GM23338 (cell line): ENCODE measurements at regions not wholly inside any gene's neighbourhood (a gene's known extent, or its start where the extent isn't known, plus 50 kb on each side); places are given as distances from the start of the nearest gene placed in this dataset.
A peak's percentile ranks its signal among the peaks of the same experiment; 100 is the strongest.

Source experiments
- ATAC-seq: fragments of 200-7000 bp; cut with Tn5 transposase; 3 replicates; pipeline ENCODE4 v1.9.1; 2020
- DNase-seq: peaks from one replicate; pipeline ENCODE4 v3.0.0-alpha.2; 2015; ENCODE audit warnings: low spot score
- H2AFZ ChIP-seq: fragments of 200-600 bp; sonication (generic); 2 replicates; pipeline ENCODE4 v1.8.0; 2016; ENCODE audit warnings: antibody characterized with exemption, mild to moderate bottlenecking, moderate library complexity
- H3F3A ChIP-seq: fragments of 200-600 bp; sonication (generic); replicated peaks from 2 replicates; pipeline ENCODE4 v1.8.0; 2017; ENCODE audit warnings: antibody characterized with exemption, mixed run types, low read depth
- H3K27ac ChIP-seq: fragments of 200-600 bp; sonication (generic); 2 replicates; pipeline ENCODE4 v1.6.1; 2016; ENCODE audit warnings: low read depth
- H3K27me3 ChIP-seq: fragments of 200-600 bp; sonication (generic); 2 replicates; pipeline ENCODE4 v1.8.0; 2016; ENCODE audit warnings: mild to moderate bottlenecking, mixed run types, moderate library complexity; ENCODE audit not compliant: insufficient read depth
- H3K36me3 ChIP-seq: fragments of 200-600 bp; sonication (generic); 2 replicates; pipeline ENCODE4 v1.8.0; 2016; ENCODE audit warnings: mild to moderate bottlenecking; ENCODE audit not compliant: insufficient read depth
- H3K4me1 ChIP-seq: fragments of 200-600 bp; sonication (generic); 2 replicates; pipeline ENCODE4 v1.8.0; 2016; ENCODE audit warnings: mild to moderate bottlenecking, moderate library complexity; ENCODE audit not compliant: insufficient read depth
- H3K4me2 ChIP-seq: fragments of 200-600 bp; sonication (generic); 2 replicates; pipeline ENCODE4 v1.7.1; 2017; ENCODE audit warnings: mixed run types
- H3K4me3 ChIP-seq: fragments of 200-600 bp; sonication (generic); 2 replicates; pipeline ENCODE4 v1.6.1; 2016; ENCODE audit warnings: mixed run types
- H3K79me2 ChIP-seq: fragments of 200-600 bp; sonication (generic); replicated peaks from 2 replicates; pipeline ENCODE4 v1.8.0; 2017; ENCODE audit warnings: mild to moderate bottlenecking; ENCODE audit not compliant: insufficient read depth
- H3K9me2 ChIP-seq: fragments of 200-600 bp; sonication (generic); 2 replicates; pipeline ENCODE4 v1.8.0; 2017; ENCODE audit not compliant: insufficient read depth
- H4K20me1 ChIP-seq: fragments of 200-600 bp; sonication (generic); replicated peaks from 2 replicates; pipeline ENCODE4 v1.8.0; 2017; ENCODE audit warnings: mild to moderate bottlenecking; ENCODE audit not compliant: insufficient read depth
- H3K27ac Mint-ChIP-seq: 2 replicates; pipeline ENCODE4 v1.8.0; 2020; ENCODE audit warnings: inconsistent platforms, mild to moderate bottlenecking, moderate library complexity, mixed read lengths
- H3K27me3 Mint-ChIP-seq: 3 replicates; pipeline ENCODE4 v1.8.0; 2022; ENCODE audit warnings: low read depth, mild to moderate bottlenecking, moderate library complexity, mixed read lengths, inconsistent platforms; ENCODE audit not compliant: insufficient read depth, poor library complexity
- H3K36me3 Mint-ChIP-seq: 3 replicates; pipeline ENCODE4 v1.8.0; 2021; ENCODE audit warnings: low read depth, mild to moderate bottlenecking, inconsistent platforms, moderate library complexity, mixed read lengths
- H3K4me1 Mint-ChIP-seq: 3 replicates; pipeline ENCODE4 v1.8.0; 2020; ENCODE audit warnings: mild to moderate bottlenecking, inconsistent platforms, mixed read lengths
- H3K4me3 Mint-ChIP-seq: 3 replicates; pipeline ENCODE4 v1.8.0; 2021; ENCODE audit warnings: moderate library complexity, mild to moderate bottlenecking, inconsistent platforms, mixed read lengths
- H3K9me3 Mint-ChIP-seq: 3 replicates; pipeline ENCODE4 v1.8.0; 2020; ENCODE audit warnings: moderate library complexity, mild to moderate bottlenecking, inconsistent platforms, mixed read lengths
- CREB1 ChIP-seq: fragments of 250-450 bp; sonication (Bioruptor Pico); IDR thresholded peaks from 2 replicates; pipeline ENCODE4 v1.5.0; 2020; ENCODE audit warnings: low read depth, mild to moderate bottlenecking, moderate library complexity
- CTCF ChIP-seq, 2 experiments: fragments of 200-600 bp in 1 of 2; sonication (generic) in 1 of 2; conservative IDR thresholded peaks; 2 replicates each; pipeline versions ENCODE4 v1.5.1 to v1.6.1; 2016 to 2017; ENCODE audit warnings: antibody characterized with exemption in 2 of 2, low read depth in 2 of 2, mild to moderate bottlenecking in 2 of 2, moderate library complexity in 1 of 2
- EZH2 ChIP-seq: fragments of 200-600 bp; sonication (generic); IDR thresholded peaks from one replicate; pipeline ENCODE4 v1.8.0; 2017; ENCODE audit warnings: antibody characterized with exemption, mild to moderate bottlenecking, low read depth; ENCODE audit not compliant: unreplicated experiment
- EZH2phosphoT487 ChIP-seq: fragments of 200-600 bp; sonication (generic); IDR thresholded peaks from one replicate; pipeline ENCODE4 v1.8.1; 2018; ENCODE audit warnings: antibody characterized with exemption; ENCODE audit not compliant: unreplicated experiment
- JUNB ChIP-seq: IDR thresholded peaks from one replicate; pipeline ENCODE4 v1.6.1; 2016; ENCODE audit warnings: antibody characterized with exemption; ENCODE audit not compliant: unreplicated experiment
- NANOG ChIP-seq: IDR thresholded peaks from 2 replicates; pipeline ENCODE4 v1.6.1; 2016; ENCODE audit warnings: antibody characterized with exemption, borderline replicate concordance
- POLR2AphosphoS5 ChIP-seq: IDR thresholded peaks from 2 replicates; pipeline ENCODE4 v1.6.1; 2016; ENCODE audit warnings: antibody characterized with exemption, low read depth
- REST ChIP-seq: IDR thresholded peaks from one replicate; pipeline ENCODE4 v1.6.1; 2018; ENCODE audit warnings: antibody characterized with exemption; ENCODE audit not compliant: unreplicated experiment
- STAT1 ChIP-seq: IDR thresholded peaks from one replicate; pipeline ENCODE4 v1.6.1; 2016; ENCODE audit warnings: antibody characterized with exemption; ENCODE audit not compliant: unreplicated experiment
- ZNF114 ChIP-seq: fragments of 250-450 bp; sonication (Bioruptor Pico); IDR thresholded peaks from 2 replicates; pipeline ENCODE4 v1.5.0; 2020; ENCODE audit warnings: mild to moderate bottlenecking, moderate library complexity
- ZNF331 ChIP-seq: fragments of 250-450 bp; sonication (Bioruptor Pico); IDR thresholded peaks from 2 replicates; pipeline ENCODE4 v1.5.0; 2020; ENCODE audit warnings: low read depth, mild to moderate bottlenecking, moderate library complexity

- no peaks in the 10 kb centered on the region for H3F3A ChIP-seq
- DNase-seq, result peak; percentile 30
- H3K27ac ChIP-seq, result no peak overlapping the region
- no peak; the same call in 2 of the 3 replicates for ATAC-seq
- no peaks in the 10 kb centered on the region for H3K36me3 Mint-ChIP-seq
- H3K4me2 ChIP-seq, result no peak overlapping the region
- H3K27me3 ChIP-seq, result no peaks in the 10 kb centered on the region
- no peaks in the 10 kb centered on the region for H3K36me3 ChIP-seq
- no peak overlapping the region for H2AFZ ChIP-seq
- H3K4me3 ChIP-seq, result no peak overlapping the region
- no peak overlapping the region for H3K27ac Mint-ChIP-seq
- TF ChIP-seq CTCF (conservative IDR thresholded peaks at IDR 0.05; ENCODE audit: low read depth in 2 of 2) (peak; percentile 39 to 41; a peak in 3 of 4 replicates), EZH2 (no peak), POLR2AphosphoS5 (no peak), EZH2phosphoT487 (no peak), ZNF114 (CRISPR knock-in tag) (no peak)
- no peak overlapping the region for H3K4me3 Mint-ChIP-seq
- no peaks in the 10 kb centered on the region for H3K27me3 Mint-ChIP-seq
- H4K20me1 ChIP-seq, result no peaks in the 10 kb centered on the region
- peaks cover 2% of the 10 kb centered on the region; the same call in 1 of the 3 replicates for H3K4me1 Mint-ChIP-seq
- no peaks in the 10 kb centered on the region for H3K4me1 ChIP-seq
- no peaks in the 10 kb centered on the region for H3K9me2 ChIP-seq
- no peaks in the 10 kb centered on the region for H3K79me2 ChIP-seq
- no peaks in the 10 kb centered on the region for H3K9me3 Mint-ChIP-seq
Measured at GRCh38 chr11:30653606-30654005, 67.5 kb upstream of the MPPED2 start.

- Mint-ChIP-seq H3K27ac (no peak overlapping the region), H3K36me3 (no peaks in the 10 kb centered on the region), H3K27me3 (no peaks in the 10 kb centered on the region), H3K9me3 (no peaks in the 10 kb centered on the region), H3K4me3 (no peak overlapping the region), H3K4me1 (peaks cover 2% of the 10 kb centered on the region; the same call in 1 of the 3 replicates)
- Histone ChIP-seq H3K4me2 (no peak overlapping the region), H3K9me2 (no peaks in the 10 kb centered on the region), H3K27me3 (no peaks in the 10 kb centered on the region), H3F3A (no peaks in the 10 kb centered on the region), H3K27ac (no peak overlapping the region), H3K4me1 (no peaks in the 10 kb centered on the region), H4K20me1 (no peaks in the 10 kb centered on the region), H3K79me2 (no peaks in the 10 kb centered on the region), H2AFZ (no peak overlapping the region), H3K4me3 (no peak overlapping the region), H3K36me3 (no peaks in the 10 kb centered on the region)
- DNase-seq (no peak), ATAC-seq (no peak)
- TF ChIP-seq REST (no peak), ZNF114 (CRISPR knock-in tag) (no peak), POLR2AphosphoS5 (no peak), STAT1 (no peak), CREB1 (no peak), ZNF331 (no peak), EZH2phosphoT487 (no peak), NANOG (no peak), JUNB (no peak)
Measured at GRCh38 chr11:30652801-30653200, 66.6 kb upstream of the MPPED2 start.
